ENCODE measurements at regions not wholly inside any gene's neighbourhood (a gene's known extent, or its start where the extent isn't known, plus 50 kb on each side); places are given as distances from the start of the nearest gene placed in this dataset.

GRCh38 chr10:125289461-125289860, 129.1 kb upstream of the CTBP2 start (continued):
- TF ChIP-seq ELK1 (IDR thresholded peaks at IDR 0.05; ENCODE audit: low read depth, low read length) (no peak), MAX (IDR thresholded peaks at IDR 0.05; ENCODE audit: low read depth, low read length) (no peak), ZZZ3 (IDR thresholded peaks at IDR 0.05; ENCODE audit: control insufficient read depth, insufficient read length, low read depth) (no peak), ZNF592 (IDR thresholded peaks at IDR 0.05) (no peak)

- TF ChIP-seq POLR2AphosphoS5 (IDR thresholded peaks at IDR 0.05; ENCODE audit: low read length) (no peak), SIX5 (IDR thresholded peaks at IDR 0.05; ENCODE audit: low read depth, low read length, severe bottlenecking) (peak; percentile 14), MEF2B (IDR thresholded peaks at IDR 0.05; ENCODE audit: partially characterized antibody, poor library complexity, severe bottlenecking) (no peak)
- DNase-seq (ENCODE audit: low read depth, low spot score) (no peak), ATAC-seq (no peak), FAIRE-seq (no peak)
- 36% methylated on average over 6 of the region's 6 CpGs for WGBS (ENCODE audit: insufficient coverage, insufficient replicate concordance, low lambda C conversion rate, missing lambda C conversion rate)
- ChIA-PET CTCF (no interaction called here), POLR2A (no interaction called here), RAD21 (ENCODE audit: unreplicated experiment) (no interaction called here), SMC1A (ENCODE audit: uncharacterized antibody, unreplicated experiment) (interaction anchor here (1.2 kb wide), 1 partner anchor 84 kb away, joined by 3 read pairs; no protein-coding TSS in a partner anchor)
- in situ Hi-C loops (cut with MboI) (no loop called here), intact Hi-C loops (cut with micrococcal nuclease; ENCODE audit: unreplicated experiment) (no loop called here)
- Histone ChIP-seq H3K27me3 (replicated peaks in 1 of 2; ENCODE audit: control insufficient read depth in 2 of 2, insufficient read depth in 2 of 2, low read length in 1 of 2) (no peaks in the 10 kb centered on the region), H3K27ac (ENCODE audit: control insufficient read depth, insufficient read depth) (no peak overlapping the region), H2AFZ (ENCODE audit: control insufficient read depth, low read depth, low read length) (no peak overlapping the region), H3K36me3 (ENCODE audit: control insufficient read depth in 2 of 2, insufficient read depth in 2 of 2, low read length in 1 of 2) (no peaks in the 10 kb centered on the region), H3K9ac (ENCODE audit: control insufficient read depth, insufficient read depth, low read length) (no peak overlapping the region), H3K4me1 (ENCODE audit: control insufficient read depth, insufficient read depth, low read length) (no peaks in the 10 kb centered on the region), H3K79me2 (ENCODE audit: control insufficient read depth, insufficient read depth, low read length) (no peaks in the 10 kb centered on the region), H4K20me1 (ENCODE audit: control insufficient read depth, insufficient read depth) (no peaks in the 10 kb centered on the region), H3K4me2 (ENCODE audit: control insufficient read depth, insufficient read depth) (no peak overlapping the region), H3K4me3 (no peak overlapping the region), H3K9me3 (replicated peaks; ENCODE audit: control insufficient read depth, insufficient read depth, low read length) (no peaks in the 10 kb centered on the region; the same call in 2 of the 3 replicates)
- BruUV-seq (replicated peaks) = no TSS peak
These were observed 124.7 kb upstream of the CTBP2 start for GRCh38 chr10:125284875-125285597.
